WTC11 (cell line): ENCODE measurements at regions not wholly inside any gene's neighbourhood (a gene's known extent, or its start where the extent isn't known, plus 50 kb on each side); places are given as distances from the start of the nearest gene placed in this dataset.

Experiments used
- ATAC-seq: fragments of 200-7000 bp; cut with Tn5 transposase; 2 replicates; pipeline ENCODE4 v1.10.0; 2021; ENCODE audit warnings: mild to moderate bottlenecking, moderate library complexity
- CTCF ChIA-PET: fragments of 300-600 bp; sonication (Branson Sonifier 250); formaldehyde crosslinking; loops from one replicate; lab custom pipeline; 2021; ENCODE audit warnings: antibody characterized with exemption; lab: Charles Lee
- POLR2A ChIA-PET: fragments of 350-600 bp; sonication (Branson Sonifier 250); formaldehyde crosslinking; loops from one replicate; lab custom pipeline; 2021; ENCODE audit warnings: antibody characterized with exemption; lab: Charles Lee
- DNase-seq: peaks from one replicate; pipeline ENCODE4 v3.0.0; 2021; ENCODE audit warnings: low spot score
- H3K27ac Mint-ChIP-seq: 2 replicates; pipeline ENCODE4 v1.8.0; 2021; ENCODE audit warnings: mixed read lengths
- H3K27me3 Mint-ChIP-seq: 2 replicates; pipeline ENCODE4 v1.8.0; 2021; ENCODE audit warnings: low read depth, mild to moderate bottlenecking, moderate library complexity, mixed read lengths
- H3K36me3 Mint-ChIP-seq: 2 replicates; pipeline ENCODE4 v1.8.0; 2021; ENCODE audit warnings: mixed read lengths
- H3K4me1 Mint-ChIP-seq: 2 replicates; pipeline ENCODE4 v1.8.0; 2022; ENCODE audit warnings: mixed read lengths
- H3K4me3 Mint-ChIP-seq: 2 replicates; pipeline ENCODE4 v1.8.0; 2021; ENCODE audit warnings: mild to moderate bottlenecking, moderate library complexity, mixed read lengths
- H3K9me3 Mint-ChIP-seq: 2 replicates; pipeline ENCODE4 v1.8.0; 2021; ENCODE audit warnings: mixed read lengths
- EMX1 ChIP-seq: fragments of 250-450 bp; sonication (Bioruptor Pico); IDR thresholded peaks from 2 replicates; pipeline ENCODE4 v1.8.0; 2021; ENCODE audit warnings: mild to moderate bottlenecking
- FOXK1 ChIP-seq: sonication (generic); formaldehyde crosslinking; IDR thresholded peaks from 2 replicates; pipeline ENCODE4 v1.8.0; 2022; ENCODE audit warnings: mild to moderate bottlenecking, moderate library complexity, missing genetic modification reagents
- IRF2 ChIP-seq: sonication (generic); formaldehyde crosslinking; IDR thresholded peaks from 2 replicates; pipeline ENCODE4 v1.8.0; 2022; ENCODE audit warnings: low read depth, missing genetic modification reagents, borderline replicate concordance
- NR2C2 ChIP-seq: sonication (generic); formaldehyde crosslinking; IDR thresholded peaks from 2 replicates; pipeline ENCODE4 v1.8.0; 2022; ENCODE audit warnings: mild to moderate bottlenecking, missing genetic modification reagents
- SMAD3 ChIP-seq: sonication (generic); formaldehyde crosslinking; IDR thresholded peaks from 2 replicates; pipeline ENCODE4 v1.8.0; 2022; ENCODE audit warnings: missing genetic modification reagents, mild to moderate bottlenecking, borderline replicate concordance
- SOX15 ChIP-seq: fragments of 250-450 bp; sonication (Bioruptor Pico); IDR thresholded peaks from 2 replicates; pipeline ENCODE4 v1.9.0; 2021; ENCODE audit warnings: mild to moderate bottlenecking
- ZNF138 ChIP-seq: sonication (generic); formaldehyde crosslinking; conservative IDR thresholded peaks from 2 replicates; pipeline ENCODE4 v1.8.1; 2022; ENCODE audit warnings: mild to moderate bottlenecking, moderate library complexity, missing genetic modification reagents
- ZNF671 ChIP-seq: fragments of 250-450 bp; sonication (Bioruptor Pico); IDR thresholded peaks from 2 replicates; pipeline ENCODE4 v1.8.0; 2021; ENCODE audit warnings: mild to moderate bottlenecking
- TF ChIP-seq, protein P1 (sequence below): sonication (generic); formaldehyde crosslinking; IDR thresholded peaks from 2 replicates; pipeline ENCODE4 v1.8.1; 2023; ENCODE audit warnings: mild to moderate bottlenecking, missing genetic modification reagents
- TF ChIP-seq, protein P2 (sequence below): fragments of 200-600 bp; IDR thresholded peaks from 2 replicates; pipeline ENCODE4 v1.8.0; 2022; ENCODE audit warnings: antibody characterized with exemption
- TF ChIP-seq, protein P3 (sequence below): sonication (generic); formaldehyde crosslinking; IDR thresholded peaks from 2 replicates; pipeline ENCODE4 v1.8.0; 2022; ENCODE audit warnings: mild to moderate bottlenecking, missing genetic modification reagents
- TF ChIP-seq, protein P4 (sequence below): sonication (generic); formaldehyde crosslinking; IDR thresholded peaks from 2 replicates; pipeline ENCODE4 v1.8.0; 2022; ENCODE audit warnings: mild to moderate bottlenecking, missing genetic modification reagents
- TF ChIP-seq, protein P5 (sequence below): sonication (generic); formaldehyde crosslinking; IDR thresholded peaks from 2 replicates; pipeline ENCODE4 v1.8.0; 2022; ENCODE audit warnings: missing genetic modification reagents
- TF ChIP-seq, protein P6 (sequence below): sonication (generic); formaldehyde crosslinking; IDR thresholded peaks from 2 replicates; pipeline ENCODE4 v1.8.0; 2023; ENCODE audit warnings: missing genetic modification reagents, mild to moderate bottlenecking, borderline replicate concordance
- TF ChIP-seq, protein P7 (sequence below): sonication (generic); formaldehyde crosslinking; conservative IDR thresholded peaks from 2 replicates; pipeline ENCODE4 v1.8.1; 2022; ENCODE audit warnings: mild to moderate bottlenecking, missing genetic modification reagents

DNA sequence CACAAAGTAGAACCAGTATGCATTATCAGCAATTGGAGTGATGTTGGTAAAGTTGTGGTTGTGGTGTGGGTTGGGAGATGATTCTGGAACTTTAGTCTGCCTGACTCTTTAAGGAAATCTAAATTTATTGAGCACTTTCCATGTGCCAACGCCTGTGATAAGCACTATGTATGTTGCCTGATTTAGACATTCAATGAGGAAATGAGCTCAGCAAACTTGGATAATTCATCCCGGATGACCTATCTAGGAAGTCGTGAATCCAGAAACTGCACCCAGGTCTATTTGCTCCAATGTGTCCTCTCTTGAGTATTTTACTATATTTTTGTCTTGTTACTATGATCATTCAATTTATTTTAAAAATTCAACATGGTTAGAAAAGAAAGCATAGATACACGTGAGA, 400.8 kb upstream of the MMADHC start (continued):
- TF ChIP-seq ZNF138, result no peak

DNA sequence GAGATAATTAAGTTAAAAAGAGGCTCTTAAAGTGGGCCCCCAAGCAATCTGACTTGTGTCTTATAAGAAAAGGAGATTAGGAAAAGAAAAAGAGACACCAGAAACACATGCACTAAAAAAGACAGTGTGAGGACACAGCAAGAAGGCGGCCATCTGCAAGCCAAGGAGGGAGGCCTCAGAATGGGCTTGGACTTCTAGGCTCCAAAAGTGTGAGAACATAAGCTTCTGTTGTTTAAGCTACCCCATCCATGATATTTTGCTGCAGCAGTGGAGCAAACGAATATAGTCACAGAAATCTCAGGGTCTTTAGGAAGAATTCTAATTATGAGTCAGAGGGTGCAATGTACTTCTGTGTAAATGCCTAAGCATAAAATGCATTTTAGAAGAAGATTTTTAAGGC, 399.3 kb upstream of the MMADHC start:
- no peak for ATAC-seq
- no peak for TF ChIP-seq NR2C2 (CRISPR knock-in tag)
- no peak for TF ChIP-seq SMAD3
- TF ChIP-seq, protein P1, sequence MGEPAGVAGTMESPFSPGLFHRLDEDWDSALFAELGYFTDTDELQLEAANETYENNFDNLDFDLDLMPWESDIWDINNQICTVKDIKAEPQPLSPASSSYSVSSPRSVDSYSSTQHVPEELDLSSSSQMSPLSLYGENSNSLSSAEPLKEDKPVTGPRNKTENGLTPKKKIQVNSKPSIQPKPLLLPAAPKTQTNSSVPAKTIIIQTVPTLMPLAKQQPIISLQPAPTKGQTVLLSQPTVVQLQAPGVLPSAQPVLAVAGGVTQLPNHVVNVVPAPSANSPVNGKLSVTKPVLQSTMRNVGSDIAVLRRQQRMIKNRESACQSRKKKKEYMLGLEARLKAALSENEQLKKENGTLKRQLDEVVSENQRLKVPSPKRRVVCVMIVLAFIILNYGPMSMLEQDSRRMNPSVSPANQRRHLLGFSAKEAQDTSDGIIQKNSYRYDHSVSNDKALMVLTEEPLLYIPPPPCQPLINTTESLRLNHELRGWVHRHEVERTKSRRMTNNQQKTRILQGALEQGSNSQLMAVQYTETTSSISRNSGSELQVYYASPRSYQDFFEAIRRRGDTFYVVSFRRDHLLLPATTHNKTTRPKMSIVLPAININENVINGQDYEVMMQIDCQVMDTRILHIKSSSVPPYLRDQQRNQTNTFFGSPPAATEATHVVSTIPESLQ (CRISPR knock-in tag), result no peak
- TF ChIP-seq, protein P2, sequence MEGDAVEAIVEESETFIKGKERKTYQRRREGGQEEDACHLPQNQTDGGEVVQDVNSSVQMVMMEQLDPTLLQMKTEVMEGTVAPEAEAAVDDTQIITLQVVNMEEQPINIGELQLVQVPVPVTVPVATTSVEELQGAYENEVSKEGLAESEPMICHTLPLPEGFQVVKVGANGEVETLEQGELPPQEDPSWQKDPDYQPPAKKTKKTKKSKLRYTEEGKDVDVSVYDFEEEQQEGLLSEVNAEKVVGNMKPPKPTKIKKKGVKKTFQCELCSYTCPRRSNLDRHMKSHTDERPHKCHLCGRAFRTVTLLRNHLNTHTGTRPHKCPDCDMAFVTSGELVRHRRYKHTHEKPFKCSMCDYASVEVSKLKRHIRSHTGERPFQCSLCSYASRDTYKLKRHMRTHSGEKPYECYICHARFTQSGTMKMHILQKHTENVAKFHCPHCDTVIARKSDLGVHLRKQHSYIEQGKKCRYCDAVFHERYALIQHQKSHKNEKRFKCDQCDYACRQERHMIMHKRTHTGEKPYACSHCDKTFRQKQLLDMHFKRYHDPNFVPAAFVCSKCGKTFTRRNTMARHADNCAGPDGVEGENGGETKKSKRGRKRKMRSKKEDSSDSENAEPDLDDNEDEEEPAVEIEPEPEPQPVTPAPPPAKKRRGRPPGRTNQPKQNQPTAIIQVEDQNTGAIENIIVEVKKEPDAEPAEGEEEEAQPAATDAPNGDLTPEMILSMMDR, result no peak
- TF ChIP-seq, protein P3, sequence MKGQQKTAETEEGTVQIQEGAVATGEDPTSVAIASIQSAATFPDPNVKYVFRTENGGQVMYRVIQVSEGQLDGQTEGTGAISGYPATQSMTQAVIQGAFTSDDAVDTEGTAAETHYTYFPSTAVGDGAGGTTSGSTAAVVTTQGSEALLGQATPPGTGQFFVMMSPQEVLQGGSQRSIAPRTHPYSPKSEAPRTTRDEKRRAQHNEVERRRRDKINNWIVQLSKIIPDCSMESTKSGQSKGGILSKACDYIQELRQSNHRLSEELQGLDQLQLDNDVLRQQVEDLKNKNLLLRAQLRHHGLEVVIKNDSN (CRISPR knock-in tag), result no peak
- TF ChIP-seq, protein P4, sequence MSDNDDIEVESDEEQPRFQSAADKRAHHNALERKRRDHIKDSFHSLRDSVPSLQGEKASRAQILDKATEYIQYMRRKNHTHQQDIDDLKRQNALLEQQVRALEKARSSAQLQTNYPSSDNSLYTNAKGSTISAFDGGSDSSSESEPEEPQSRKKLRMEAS (CRISPR knock-in tag), result no peak
- TF ChIP-seq, protein P5, sequence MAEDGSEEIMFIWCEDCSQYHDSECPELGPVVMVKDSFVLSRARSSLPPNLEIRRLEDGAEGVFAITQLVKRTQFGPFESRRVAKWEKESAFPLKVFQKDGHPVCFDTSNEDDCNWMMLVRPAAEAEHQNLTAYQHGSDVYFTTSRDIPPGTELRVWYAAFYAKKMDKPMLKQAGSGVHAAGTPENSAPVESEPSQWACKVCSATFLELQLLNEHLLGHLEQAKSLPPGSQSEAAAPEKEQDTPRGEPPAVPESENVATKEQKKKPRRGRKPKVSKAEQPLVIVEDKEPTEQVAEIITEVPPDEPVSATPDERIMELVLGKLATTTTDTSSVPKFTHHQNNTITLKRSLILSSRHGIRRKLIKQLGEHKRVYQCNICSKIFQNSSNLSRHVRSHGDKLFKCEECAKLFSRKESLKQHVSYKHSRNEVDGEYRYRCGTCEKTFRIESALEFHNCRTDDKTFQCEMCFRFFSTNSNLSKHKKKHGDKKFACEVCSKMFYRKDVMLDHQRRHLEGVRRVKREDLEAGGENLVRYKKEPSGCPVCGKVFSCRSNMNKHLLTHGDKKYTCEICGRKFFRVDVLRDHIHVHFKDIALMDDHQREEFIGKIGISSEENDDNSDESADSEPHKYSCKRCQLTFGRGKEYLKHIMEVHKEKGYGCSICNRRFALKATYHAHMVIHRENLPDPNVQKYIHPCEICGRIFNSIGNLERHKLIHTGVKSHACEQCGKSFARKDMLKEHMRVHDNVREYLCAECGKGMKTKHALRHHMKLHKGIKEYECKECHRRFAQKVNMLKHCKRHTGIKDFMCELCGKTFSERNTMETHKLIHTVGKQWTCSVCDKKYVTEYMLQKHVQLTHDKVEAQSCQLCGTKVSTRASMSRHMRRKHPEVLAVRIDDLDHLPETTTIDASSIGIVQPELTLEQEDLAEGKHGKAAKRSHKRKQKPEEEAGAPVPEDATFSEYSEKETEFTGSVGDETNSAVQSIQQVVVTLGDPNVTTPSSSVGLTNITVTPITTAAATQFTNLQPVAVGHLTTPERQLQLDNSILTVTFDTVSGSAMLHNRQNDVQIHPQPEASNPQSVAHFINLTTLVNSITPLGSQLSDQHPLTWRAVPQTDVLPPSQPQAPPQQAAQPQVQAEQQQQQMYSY, result no peak
- TF ChIP-seq ZNF671 (CRISPR knock-in tag), result no peak
- TF ChIP-seq, protein P6, sequence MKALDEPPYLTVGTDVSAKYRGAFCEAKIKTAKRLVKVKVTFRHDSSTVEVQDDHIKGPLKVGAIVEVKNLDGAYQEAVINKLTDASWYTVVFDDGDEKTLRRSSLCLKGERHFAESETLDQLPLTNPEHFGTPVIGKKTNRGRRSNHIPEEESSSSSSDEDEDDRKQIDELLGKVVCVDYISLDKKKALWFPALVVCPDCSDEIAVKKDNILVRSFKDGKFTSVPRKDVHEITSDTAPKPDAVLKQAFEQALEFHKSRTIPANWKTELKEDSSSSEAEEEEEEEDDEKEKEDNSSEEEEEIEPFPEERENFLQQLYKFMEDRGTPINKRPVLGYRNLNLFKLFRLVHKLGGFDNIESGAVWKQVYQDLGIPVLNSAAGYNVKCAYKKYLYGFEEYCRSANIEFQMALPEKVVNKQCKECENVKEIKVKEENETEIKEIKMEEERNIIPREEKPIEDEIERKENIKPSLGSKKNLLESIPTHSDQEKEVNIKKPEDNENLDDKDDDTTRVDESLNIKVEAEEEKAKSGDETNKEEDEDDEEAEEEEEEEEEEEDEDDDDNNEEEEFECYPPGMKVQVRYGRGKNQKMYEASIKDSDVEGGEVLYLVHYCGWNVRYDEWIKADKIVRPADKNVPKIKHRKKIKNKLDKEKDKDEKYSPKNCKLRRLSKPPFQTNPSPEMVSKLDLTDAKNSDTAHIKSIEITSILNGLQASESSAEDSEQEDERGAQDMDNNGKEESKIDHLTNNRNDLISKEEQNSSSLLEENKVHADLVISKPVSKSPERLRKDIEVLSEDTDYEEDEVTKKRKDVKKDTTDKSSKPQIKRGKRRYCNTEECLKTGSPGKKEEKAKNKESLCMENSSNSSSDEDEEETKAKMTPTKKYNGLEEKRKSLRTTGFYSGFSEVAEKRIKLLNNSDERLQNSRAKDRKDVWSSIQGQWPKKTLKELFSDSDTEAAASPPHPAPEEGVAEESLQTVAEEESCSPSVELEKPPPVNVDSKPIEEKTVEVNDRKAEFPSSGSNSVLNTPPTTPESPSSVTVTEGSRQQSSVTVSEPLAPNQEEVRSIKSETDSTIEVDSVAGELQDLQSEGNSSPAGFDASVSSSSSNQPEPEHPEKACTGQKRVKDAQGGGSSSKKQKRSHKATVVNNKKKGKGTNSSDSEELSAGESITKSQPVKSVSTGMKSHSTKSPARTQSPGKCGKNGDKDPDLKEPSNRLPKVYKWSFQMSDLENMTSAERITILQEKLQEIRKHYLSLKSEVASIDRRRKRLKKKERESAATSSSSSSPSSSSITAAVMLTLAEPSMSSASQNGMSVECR (CRISPR knock-in tag), result no peak
- TF ChIP-seq ZNF138, result no peak
- no peak for TF ChIP-seq FOXK1 (CRISPR knock-in tag)
- TF ChIP-seq EMX1, result no peak
- TF ChIP-seq, protein P7, sequence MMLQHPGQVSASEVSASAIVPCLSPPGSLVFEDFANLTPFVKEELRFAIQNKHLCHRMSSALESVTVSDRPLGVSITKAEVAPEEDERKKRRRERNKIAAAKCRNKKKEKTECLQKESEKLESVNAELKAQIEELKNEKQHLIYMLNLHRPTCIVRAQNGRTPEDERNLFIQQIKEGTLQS (CRISPR knock-in tag), result no peak
- TF ChIP-seq SOX15, result no peak
- TF ChIP-seq IRF2 (CRISPR knock-in tag), result no peak
- POLR2A ChIA-PET, result no interaction called here
- Mint-ChIP-seq H3K27me3 (no peaks in the 10 kb centered on the region), H3K4me3 (no peak overlapping the region), H3K9me3 (no peaks in the 10 kb centered on the region), H3K4me1 (no peaks in the 10 kb centered on the region), H3K36me3 (no peaks in the 10 kb centered on the region), H3K27ac (no peak overlapping the region)
- no peak for DNase-seq
- CTCF ChIA-PET, result no interaction called here
